HG03457 (cell line): ENCODE measurements at regions not wholly inside any gene's neighbourhood (a gene's known extent, or its start where the extent isn't known, plus 50 kb on each side); places are given as distances from the start of the nearest gene placed in this dataset.

Experiments used
- ATAC-seq: cut with Tn5 transposase; IDR thresholded peaks from one replicate; pipeline ENCODE4 v1.9.1; 2021; ENCODE audit warnings: moderate number of reproducible peaks; ENCODE audit not compliant: unreplicated experiment

- no peak for ATAC-seq
Observed at GRCh38 chr2:34660741-34661140, 1061.6 kb upstream of the FAM98A start.

GRCh38 chr2:34656632-34657031 lies 1057.5 kb upstream of the FAM98A start:
- peak; percentile 100 for ATAC-seq

- ATAC-seq = no peak
Observed at GRCh38 chr2:34652636-34653035, 1053.5 kb upstream of the FAM98A start.

- ATAC-seq = no peak
Observed at GRCh38 chr2:34646901-34647300, 1047.8 kb upstream of the FAM98A start.

- no peak for ATAC-seq
Observed at GRCh38 chr2:34632327-34632726, 1033.2 kb upstream of the FAM98A start.

- no peak for ATAC-seq
Observed at GRCh38 chr2:34627003-34627402, 1027.9 kb upstream of the FAM98A start.

GRCh38 chr2:34604164-34604563 lies 1005.1 kb upstream of the FAM98A start:
- no peak for ATAC-seq

GRCh38 chr2:34602262-34602661 lies 1003.2 kb upstream of the FAM98A start:
- no peak for ATAC-seq

- no peak for ATAC-seq
Observed at GRCh38 chr2:34601561-34601960, 1002.5 kb upstream of the FAM98A start.

GRCh38 chr2:34578641-34579040 lies 979.5 kb upstream of the FAM98A start:
- no peak for ATAC-seq

- no peak for ATAC-seq
Observed at GRCh38 chr2:34570266-34570872, 971.3 kb upstream of the FAM98A start.

- ATAC-seq = no peak
Observed at GRCh38 chr2:34567128-34567527, 968.0 kb upstream of the FAM98A start.

GRCh38 chr2:34552337-34552736 lies 953.2 kb upstream of the FAM98A start:
- no peak for ATAC-seq

- ATAC-seq = no peak
Observed at GRCh38 chr2:34549710-34550345, 950.7 kb upstream of the FAM98A start.

GRCh38 chr2:34547900-34548299 lies 948.8 kb upstream of the FAM98A start:
- ATAC-seq = no peak

- ATAC-seq = no peak
Observed at GRCh38 chr2:34547340-34547739, 948.2 kb upstream of the FAM98A start.

- ATAC-seq = no peak
Observed at GRCh38 chr2:34545486-34546136, 946.5 kb upstream of the FAM98A start.

GRCh38 chr2:34534761-34535160 lies 935.7 kb upstream of the FAM98A start:
- no peak for ATAC-seq

GRCh38 chr2:34534341-34534740 lies 935.2 kb upstream of the FAM98A start:
- no peak for ATAC-seq

GRCh38 chr2:34533585-34534183 lies 934.6 kb upstream of the FAM98A start:
- ATAC-seq = no peak

- no peak for ATAC-seq
Observed at GRCh38 chr2:34529965-34530364, 930.9 kb upstream of the FAM98A start.

GRCh38 chr2:34523958-34524514 lies 924.9 kb upstream of the FAM98A start:
- no peak for ATAC-seq
